ENCODE measurements at regions not wholly inside any gene's neighbourhood (a gene's known extent, or its start where the extent isn't known, plus 50 kb on each side); places are given as distances from the start of the nearest gene placed in this dataset.

GRCh38 chr11:121929581-121929980 lies 186.4 kb downstream of the BLID start:
- intact Hi-C loops (cut with micrococcal nuclease; ENCODE audit: unreplicated experiment), result no loop called here
- Histone ChIP-seq H4K20me1 (ENCODE audit: insufficient read depth) (no peaks in the 10 kb centered on the region), H3F3A (ENCODE audit: insufficient read depth, low read depth) (no peaks in the 10 kb centered on the region), H3K27ac (no peak overlapping the region), H3K4me3 (no peak overlapping the region), H3K4me2 (no peak overlapping the region), H3K9me2 (ENCODE audit: insufficient read depth) (no peaks in the 10 kb centered on the region), H3K36me3 (ENCODE audit: low read depth) (no peaks in the 10 kb centered on the region), H2AFZ (no peak overlapping the region), H3K27me3 (ENCODE audit: insufficient read depth, low read depth) (no peaks in the 10 kb centered on the region), H3K9me3 (ENCODE audit: insufficient read depth, low read depth) (no peaks in the 10 kb centered on the region), H3K79me2 (ENCODE audit: low read depth) (no peaks in the 10 kb centered on the region), H3K4me1 (replicated peaks; ENCODE audit: insufficient read depth) (no peaks in the 10 kb centered on the region)
- BruUV-seq (replicated peaks), result no TSS peak
- ChIA-PET CTCF (no interaction called here), POLR2A (ENCODE audit: unreplicated experiment) (no interaction called here)
- DNase-seq, result no peak
- no peak for TF ChIP-seq EZH2 (IDR thresholded peaks at IDR 0.05; ENCODE audit: low read depth)
- TF ChIP-seq CTCF (conservative IDR thresholded peaks at IDR 0.05), result no peak

- no TSS peak for BruUV-seq (replicated peaks)
- CTCF ChIA-PET, result no interaction called here
Observed at GRCh38 chr11:121928597-121929580, 187.1 kb downstream of the BLID start.

GRCh38 chr11:121927789-121928188 lies 188.2 kb downstream of the BLID start:
- no peak overlapping the region for H3K4me2 ChIP-seq
- H3K36me3 ChIP-seq (ENCODE audit: low read depth), result no peaks in the 10 kb centered on the region
- no peak overlapping the region for H2AFZ ChIP-seq
- no peak overlapping the region for H3K27ac ChIP-seq
- H3K79me2 ChIP-seq (ENCODE audit: low read depth), result no peaks in the 10 kb centered on the region
- no TSS peak for BruUV-seq (replicated peaks)
- H3F3A ChIP-seq (ENCODE audit: insufficient read depth, low read depth), result no peaks in the 10 kb centered on the region
- H3K9me2 ChIP-seq (ENCODE audit: insufficient read depth), result no peaks in the 10 kb centered on the region
- no peaks in the 10 kb centered on the region for H3K27me3 ChIP-seq (ENCODE audit: insufficient read depth, low read depth)
- no peak for DNase-seq
- intact Hi-C loops (cut with micrococcal nuclease; ENCODE audit: unreplicated experiment), result no loop called here
- POLR2A ChIA-PET (ENCODE audit: unreplicated experiment), result no interaction called here
- CTCF ChIA-PET, result no interaction called here
- TF ChIP-seq CTCF (conservative IDR thresholded peaks at IDR 0.05) (no peak), EZH2 (IDR thresholded peaks at IDR 0.05; ENCODE audit: low read depth) (no peak)
- H3K4me1 ChIP-seq (replicated peaks; ENCODE audit: insufficient read depth), result no peaks in the 10 kb centered on the region
- no peaks in the 10 kb centered on the region for H3K9me3 ChIP-seq (ENCODE audit: insufficient read depth, low read depth)
- H3K4me3 ChIP-seq, result no peak overlapping the region
- H4K20me1 ChIP-seq (ENCODE audit: insufficient read depth), result no peaks in the 10 kb centered on the region

More at GRCh38 chr11:121928597-121929580, 187.1 kb downstream of the BLID start:
- no peaks in the 10 kb centered on the region for H3K36me3 ChIP-seq (ENCODE audit: low read depth)
- H4K20me1 ChIP-seq (ENCODE audit: insufficient read depth), result no peaks in the 10 kb centered on the region
- no peaks in the 10 kb centered on the region for H3K4me1 ChIP-seq (replicated peaks; ENCODE audit: insufficient read depth)
- POLR2A ChIA-PET (ENCODE audit: unreplicated experiment), result no interaction called here
- no peaks in the 10 kb centered on the region for H3K27me3 ChIP-seq (ENCODE audit: insufficient read depth, low read depth)
- no peaks in the 10 kb centered on the region for H3K79me2 ChIP-seq (ENCODE audit: low read depth)
- no peak overlapping the region for H3K27ac ChIP-seq
- no peaks in the 10 kb centered on the region for H3K9me3 ChIP-seq (ENCODE audit: insufficient read depth, low read depth)
- TF ChIP-seq CTCF (conservative IDR thresholded peaks at IDR 0.05) (no peak), EZH2 (IDR thresholded peaks at IDR 0.05; ENCODE audit: low read depth) (no peak)
- H3K9me2 ChIP-seq (ENCODE audit: insufficient read depth), result no peaks in the 10 kb centered on the region
- H3K4me3 ChIP-seq, result no peak overlapping the region
- no peak for DNase-seq
- no peak overlapping the region for H3K4me2 ChIP-seq
- intact Hi-C loops (cut with micrococcal nuclease; ENCODE audit: unreplicated experiment), result no loop called here
- H3F3A ChIP-seq (ENCODE audit: insufficient read depth, low read depth), result no peaks in the 10 kb centered on the region
- no peak overlapping the region for H2AFZ ChIP-seq
